ENCODE measurements at regions not wholly inside any gene's neighbourhood (a gene's known extent, or its start where the extent isn't known, plus 50 kb on each side); places are given as distances from the start of the nearest gene placed in this dataset.
"Not testable (repeated sequence)": the region's sequence is repeated elsewhere in the genome, so short reads cannot be mapped to it uniquely, and the experiment has no call there.

DNA sequence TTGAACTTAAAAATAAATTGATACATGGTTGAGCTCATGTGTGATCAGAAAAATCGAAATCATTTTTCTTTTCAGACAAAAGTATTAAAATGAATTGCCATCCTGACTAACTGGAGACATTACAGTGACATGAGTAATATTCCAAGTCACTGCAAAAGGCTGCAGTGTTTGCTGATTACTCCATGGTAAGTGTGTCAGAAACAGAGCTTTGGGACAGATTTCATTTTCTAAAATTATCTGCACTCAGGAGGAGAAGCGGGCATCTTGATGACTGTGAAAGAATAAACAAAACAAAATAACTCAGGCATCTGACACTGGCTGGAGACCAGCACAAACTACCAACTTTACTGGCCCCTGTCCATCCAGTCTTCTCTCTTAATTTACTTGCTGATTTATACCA lies 312.3 kb upstream of the PIK3C3 start:
- DNase-seq (ENCODE audit: low read depth in 4 of 4, low spot score in 3 of 4), result no peak

DNA sequence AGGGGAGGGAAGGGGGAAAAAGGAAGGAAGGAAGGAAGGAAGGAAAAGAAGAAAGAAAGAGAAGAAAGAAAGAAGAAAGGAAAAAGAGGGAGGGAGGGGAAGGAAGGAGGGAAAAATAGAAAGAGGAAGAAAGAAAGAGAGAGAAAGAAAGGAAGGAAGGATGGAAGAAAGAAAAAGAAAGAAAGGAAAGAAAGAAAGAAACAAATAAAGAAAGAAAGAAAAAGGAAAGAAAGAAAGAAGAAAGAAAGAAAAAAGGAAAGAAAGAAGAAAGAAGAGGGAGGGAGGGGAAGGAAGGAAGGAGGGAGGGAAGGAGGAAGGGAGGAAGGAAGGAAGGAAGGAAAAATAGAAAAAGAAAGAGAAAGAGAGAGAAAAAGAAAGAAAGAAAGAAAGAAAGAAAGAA lies 315.8 kb upstream of the PIK3C3 start:
- no peak for DNase-seq (ENCODE audit: low read depth in 4 of 4, low spot score in 3 of 4)

DNA sequence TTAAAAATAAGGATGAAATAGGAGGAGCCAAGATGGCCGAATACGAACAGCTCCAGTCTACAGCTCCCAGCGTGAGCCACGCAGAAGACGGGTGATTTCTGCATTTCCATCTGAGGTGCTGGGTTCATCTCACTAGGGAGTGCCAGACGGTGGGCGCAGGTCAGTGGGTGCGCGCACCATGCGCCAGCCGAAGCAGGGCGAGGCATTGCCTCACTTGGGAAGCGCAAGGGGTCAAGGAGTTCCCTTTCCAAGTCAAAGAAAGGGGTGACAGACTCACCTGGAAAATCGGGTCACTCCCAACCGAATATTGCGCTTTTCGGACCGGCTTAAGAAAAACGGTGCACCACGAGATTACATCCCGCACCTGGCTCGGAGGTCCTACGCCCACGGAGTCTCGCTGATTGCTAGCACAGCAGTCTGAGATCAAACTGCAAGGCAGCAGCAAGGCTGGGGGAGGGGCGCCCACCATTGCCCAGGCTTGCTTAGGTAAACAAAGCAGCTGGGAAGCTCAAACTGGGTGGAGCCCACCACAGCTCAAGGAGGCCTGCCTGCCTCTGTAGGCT lies 323.2 kb upstream of the PIK3C3 start:
- not testable (repeated sequence) for DNase-seq (ENCODE audit: low read depth in 4 of 4, low spot score in 3 of 4)

DNA sequence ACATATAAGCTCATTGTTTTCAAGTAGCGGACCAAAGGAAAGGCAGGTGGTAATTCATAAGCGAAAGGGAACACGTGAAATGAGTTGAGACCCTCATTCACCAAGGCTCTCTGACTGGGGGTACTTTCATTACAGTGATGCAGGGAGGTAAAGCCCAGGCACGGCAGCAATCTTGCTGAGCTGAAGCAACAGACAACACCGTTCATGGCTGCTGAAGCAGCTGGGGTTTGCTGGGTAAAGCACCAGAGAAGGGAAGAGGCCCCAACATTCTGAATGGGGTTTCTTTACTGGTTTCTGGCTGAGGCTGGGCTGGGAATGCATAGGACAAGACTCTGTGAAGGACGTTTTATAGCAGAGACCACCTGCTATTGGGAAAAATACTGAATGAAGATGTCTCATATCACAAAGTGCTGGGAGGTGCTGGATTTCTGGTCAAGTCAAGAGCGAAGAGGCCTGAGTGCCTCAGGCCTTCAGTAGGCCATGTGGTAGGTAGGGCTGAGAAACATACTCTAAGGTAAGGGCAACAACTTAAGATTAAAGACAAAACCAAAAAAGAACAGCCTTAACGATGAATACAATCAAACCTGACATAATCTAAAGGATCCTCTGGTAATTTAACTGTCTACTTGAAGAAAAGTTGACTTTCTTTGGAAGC lies 324.7 kb upstream of the PIK3C3 start:
- no peak for DNase-seq (ENCODE audit: low read depth in 4 of 4, low spot score in 3 of 4)

DNA sequence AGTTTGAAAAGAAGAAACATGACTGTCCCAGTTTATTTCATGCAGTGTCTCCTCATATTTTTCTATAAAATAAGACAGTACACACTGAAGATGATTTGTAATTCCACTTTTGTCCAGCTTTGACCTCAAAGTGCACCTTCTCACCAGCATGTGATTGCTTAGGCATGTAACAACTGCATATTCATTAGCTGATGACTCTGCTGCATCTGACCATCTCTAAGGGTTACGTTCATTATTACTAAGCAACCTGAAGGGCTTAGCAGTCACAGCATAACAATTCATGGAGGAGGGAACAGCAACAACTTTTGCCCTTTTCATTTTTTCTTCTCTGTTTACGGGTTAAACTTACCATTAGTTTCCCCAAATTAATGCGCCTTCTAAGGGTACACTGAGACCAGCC lies 330.6 kb upstream of the PIK3C3 start:
- no peak for DNase-seq (ENCODE audit: low read depth in 4 of 4, low spot score in 3 of 4)

DNA sequence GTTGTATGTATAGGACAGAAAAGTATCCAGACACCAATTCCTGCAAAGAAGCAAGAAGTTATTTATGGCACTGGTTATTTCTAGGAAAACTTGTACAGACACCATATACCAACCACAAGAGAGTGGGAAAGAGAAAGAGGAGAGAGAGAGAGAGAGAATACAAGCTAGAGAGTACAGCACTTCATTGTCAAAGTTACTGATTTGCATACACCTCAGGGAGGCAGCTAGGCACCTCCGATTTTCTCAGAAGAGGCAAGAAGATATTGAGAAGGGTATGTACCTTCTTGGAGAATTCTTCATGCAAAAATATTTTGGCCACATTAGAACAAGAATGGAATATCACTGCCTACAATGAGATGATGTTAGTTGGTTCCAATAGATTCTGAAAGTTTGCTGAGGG lies 333.9 kb upstream of the PIK3C3 start:
- DNase-seq (ENCODE audit: low read depth in 4 of 4, low spot score in 3 of 4), result no peak

DNA sequence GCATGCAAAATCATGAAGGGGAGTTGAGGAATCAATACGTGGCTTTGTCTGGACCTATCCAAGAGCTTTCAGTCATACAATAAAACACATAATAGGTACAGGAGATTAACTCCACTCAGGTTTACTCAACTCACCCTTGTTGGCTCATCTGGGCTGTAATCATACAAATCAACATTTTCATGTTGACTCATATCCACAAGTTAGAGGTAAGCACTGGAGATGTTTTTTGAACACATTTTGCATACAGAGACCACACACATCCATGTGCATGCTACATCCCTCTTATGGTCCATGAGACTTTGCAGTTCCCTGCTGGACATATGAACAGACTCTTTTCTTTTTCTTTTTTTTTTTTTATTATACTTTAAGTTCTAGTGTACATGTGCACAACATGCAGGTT lies 336.9 kb upstream of the PIK3C3 start:
- DNase-seq (ENCODE audit: low read depth in 4 of 4, low spot score in 3 of 4), result no peak

DNA sequence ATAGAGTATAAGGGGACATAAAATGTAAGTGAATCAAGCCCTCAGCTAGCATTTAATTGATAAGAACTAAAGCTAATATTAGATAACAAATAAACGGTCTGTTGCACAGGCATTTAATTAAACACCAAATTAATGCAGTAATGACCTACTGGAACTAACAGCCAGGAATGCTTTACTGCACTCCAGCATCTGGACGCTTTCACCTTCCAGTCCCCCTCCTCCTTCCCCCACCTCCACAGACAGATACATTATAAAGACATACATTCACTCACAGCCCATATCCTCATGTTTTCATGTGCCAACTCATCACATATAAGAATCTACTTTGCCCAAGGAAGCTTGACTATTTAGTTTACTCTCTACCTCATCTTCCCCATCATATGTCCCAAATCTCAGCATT lies 337.4 kb upstream of the PIK3C3 start:
- no peak for DNase-seq (ENCODE audit: low read depth in 4 of 4, low spot score in 3 of 4)

DNA sequence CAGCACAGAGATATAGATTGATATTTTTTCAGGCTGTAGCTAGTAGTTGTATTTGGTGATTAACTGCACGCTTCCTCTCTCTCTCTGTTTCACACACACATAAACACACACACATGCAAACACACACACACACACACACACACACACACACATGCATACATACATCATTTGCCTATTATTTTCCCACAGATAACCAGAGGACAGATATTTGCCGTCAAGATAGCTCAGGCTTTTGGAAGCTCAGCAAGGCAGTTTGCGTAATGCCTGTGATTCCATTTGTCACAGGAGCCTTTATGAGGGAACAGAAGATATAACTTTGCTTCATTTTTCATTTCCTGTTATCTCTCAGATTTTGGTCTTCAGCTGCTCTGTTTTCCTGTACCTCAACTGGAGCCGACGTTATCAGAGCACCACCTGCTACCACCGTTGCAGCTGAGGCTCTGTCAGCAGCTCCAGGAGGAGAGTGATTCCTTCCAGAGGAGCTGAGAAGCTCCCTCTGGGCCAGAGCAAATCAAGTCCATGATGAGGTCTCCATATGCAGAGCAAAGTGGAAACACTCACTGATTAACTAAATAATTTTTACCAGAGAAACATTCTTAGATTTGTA lies 341.9 kb upstream of the PIK3C3 start:
- DNase-seq (ENCODE audit: low read depth in 4 of 4, low spot score in 3 of 4), result no peak

DNA sequence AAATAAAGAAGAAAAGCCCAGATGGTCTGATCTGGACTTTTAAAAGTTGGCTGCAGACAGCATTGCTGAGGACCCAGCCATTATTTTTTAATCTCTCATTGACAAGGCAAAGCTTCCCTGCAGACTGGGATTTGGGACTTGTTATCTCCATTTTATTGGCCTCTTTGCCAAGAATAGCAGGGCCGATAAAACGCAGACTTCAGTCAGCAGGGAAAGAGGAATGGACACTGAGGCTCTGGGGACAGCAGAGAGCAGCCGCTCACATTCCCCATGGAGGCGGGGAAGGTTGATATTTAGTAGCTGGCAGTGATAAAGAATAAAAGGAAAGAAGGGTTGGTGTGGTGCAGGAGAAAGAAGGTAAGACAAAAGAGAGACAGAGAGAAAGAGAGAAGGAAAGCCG lies 350.1 kb upstream of the PIK3C3 start:
- no peak for DNase-seq (ENCODE audit: low read depth in 4 of 4, low spot score in 3 of 4)

DNA sequence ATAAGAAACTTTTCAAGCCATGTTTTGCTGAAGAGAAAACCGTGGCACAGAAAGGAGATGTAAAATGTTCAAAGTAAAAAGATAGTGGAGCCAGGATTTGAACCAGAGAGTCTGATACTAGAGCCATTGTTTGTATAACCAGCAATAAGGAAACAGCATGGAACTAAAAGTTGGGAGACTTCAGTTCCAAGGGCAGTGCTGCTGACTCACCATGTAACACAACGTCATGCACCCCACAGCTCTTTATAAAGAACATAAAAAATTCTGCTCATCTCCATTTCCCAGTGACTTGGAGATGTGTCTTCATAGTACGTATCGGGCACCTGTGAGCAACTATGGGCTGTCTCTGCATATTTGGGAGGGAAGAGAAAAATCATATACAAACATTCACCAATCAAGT lies 353.0 kb upstream of the PIK3C3 start:
- DNase-seq (ENCODE audit: low read depth in 4 of 4, low spot score in 3 of 4), result no peak

DNA sequence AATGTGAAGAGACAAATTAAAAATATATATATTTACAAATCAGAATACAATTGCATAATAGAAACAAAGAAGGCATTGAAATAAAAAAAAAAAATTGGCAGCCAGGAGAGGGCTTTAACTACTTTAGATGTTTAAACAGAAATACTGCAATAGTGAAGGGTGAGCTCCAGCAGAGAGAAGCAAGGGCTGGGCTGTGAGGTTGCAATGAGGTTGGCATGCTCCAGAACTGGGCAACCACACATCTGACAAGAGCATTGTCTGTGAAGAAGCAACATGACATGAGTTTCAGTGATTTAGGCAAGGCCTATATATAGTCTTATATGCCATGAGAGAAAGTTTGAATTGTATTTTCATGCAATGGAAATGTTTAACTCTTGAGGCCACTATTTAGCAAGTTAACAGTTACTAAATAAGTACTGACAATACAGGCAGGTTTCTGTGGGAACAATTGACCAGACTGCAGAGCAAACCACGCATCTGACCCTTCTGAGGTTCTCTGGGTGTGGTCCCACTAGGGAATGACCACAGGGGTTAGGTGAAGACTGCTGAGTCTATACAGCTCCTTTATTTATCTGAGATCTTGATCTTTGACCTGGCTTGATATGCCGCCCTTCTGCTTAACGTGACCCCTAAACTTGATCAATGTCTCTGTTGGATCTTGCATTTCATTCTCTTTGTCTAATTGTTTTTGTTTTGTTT lies 354.2 kb upstream of the PIK3C3 start:
- DNase-seq (ENCODE audit: low read depth in 4 of 4, low spot score in 3 of 4), result no peak

DNA sequence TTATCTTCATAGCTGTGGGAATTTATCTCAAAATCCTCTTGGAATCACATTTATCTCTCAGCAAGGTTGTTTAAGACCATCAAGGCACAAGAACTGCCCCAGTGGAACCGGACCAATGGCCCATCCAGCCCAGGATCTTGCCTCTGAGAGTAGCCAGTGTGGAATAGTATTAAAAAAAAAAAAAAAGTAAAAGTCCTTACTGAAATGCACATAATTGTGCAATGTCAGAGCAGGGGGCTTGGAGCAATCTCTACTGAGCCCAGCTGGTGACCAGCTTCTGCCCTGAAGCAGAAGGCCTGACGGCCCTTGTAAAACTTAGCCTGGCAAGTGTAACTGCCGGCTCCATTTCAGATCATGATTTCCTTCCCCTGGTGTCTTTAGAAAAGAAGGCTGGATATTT lies 355.6 kb upstream of the PIK3C3 start:
- DNase-seq (ENCODE audit: low read depth in 4 of 4, low spot score in 3 of 4), result no peak

DNA sequence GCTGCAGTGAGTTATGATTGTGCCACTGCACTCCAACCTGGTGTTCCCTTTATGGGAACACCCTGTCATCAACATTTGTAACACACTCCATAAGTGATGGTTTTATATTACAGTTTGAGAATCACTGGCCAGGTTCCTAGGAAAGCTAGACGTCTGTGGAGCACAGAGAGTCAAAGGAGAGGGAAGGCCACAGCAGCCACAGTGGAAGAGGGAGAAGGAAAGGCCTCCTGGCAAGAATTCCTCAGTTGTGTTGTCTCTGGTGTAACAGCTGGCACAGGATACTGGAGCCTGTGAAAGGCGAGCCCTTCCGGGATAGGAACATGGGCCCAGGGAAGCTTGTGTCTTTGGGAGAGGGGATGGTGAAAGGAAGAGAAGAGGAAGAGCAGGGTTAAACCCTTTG lies 360.5 kb upstream of the PIK3C3 start:
- no peak for DNase-seq (ENCODE audit: low read depth in 4 of 4, low spot score in 3 of 4)

DNA sequence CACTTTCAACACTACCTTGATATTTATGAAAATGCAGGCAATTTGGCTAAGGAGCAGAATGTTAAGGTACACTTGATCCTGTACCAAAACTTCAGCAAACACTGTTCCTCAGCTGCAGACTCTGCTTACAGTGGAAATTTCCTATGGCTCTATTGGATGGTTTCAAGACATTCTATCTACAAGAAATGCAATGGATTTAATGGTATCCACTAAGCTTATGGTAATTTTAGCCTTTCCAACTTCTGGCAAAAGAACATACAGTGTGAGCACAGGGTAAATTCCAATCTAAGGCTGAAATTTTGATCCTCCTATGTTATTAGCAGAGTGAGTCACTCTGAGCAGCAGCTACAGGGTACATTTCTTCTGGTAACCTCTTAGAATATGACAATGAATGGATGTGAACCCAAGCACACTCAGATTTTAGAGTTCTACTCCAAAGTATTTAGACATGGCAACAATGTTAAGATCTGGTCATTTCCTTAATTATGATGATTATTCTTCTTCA lies 361.8 kb upstream of the PIK3C3 start:
- no peak for DNase-seq (ENCODE audit: low read depth in 4 of 4, low spot score in 3 of 4)

DNA sequence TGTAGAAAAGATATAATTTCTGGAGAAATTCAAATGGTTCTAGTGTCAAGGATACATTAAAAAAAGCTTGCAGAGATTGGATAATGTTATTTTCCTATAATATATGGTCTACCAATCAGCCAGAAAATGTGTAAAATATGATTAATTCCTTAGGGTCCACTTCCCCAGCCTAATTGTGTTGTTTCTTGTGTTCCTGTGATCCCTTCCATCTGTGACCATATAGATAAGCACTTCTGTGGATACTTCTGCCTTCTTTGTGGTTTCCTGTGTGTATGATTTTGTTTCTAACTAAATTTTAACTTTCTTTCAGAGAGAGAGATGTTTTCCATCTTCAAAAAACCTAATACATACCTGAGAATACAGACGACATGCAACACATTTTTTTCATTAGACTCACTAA lies 367.1 kb upstream of the PIK3C3 start:
- no peak for DNase-seq (ENCODE audit: low read depth in 4 of 4, low spot score in 3 of 4)

DNA sequence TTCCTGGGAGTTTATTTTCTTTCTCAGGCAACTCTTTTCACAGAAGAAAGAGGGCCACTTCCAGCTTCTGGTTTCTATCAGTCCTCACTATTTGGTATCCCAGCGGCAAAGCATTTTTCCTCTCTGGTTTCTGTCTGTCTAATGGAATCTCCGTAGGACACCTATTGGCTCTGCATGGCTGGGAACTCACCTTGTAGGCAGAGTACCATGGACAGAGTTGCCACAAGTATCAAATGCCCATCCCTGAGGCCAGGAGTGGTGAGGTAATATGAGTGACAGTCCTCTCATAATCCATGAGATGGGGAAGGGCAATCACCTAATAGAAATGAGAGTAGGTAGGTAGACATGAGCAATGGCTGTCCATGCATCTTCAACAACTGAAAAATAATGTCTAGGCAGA lies 369.5 kb upstream of the PIK3C3 start:
- DNase-seq (ENCODE audit: low read depth in 4 of 4, low spot score in 3 of 4), result no peak

DNA sequence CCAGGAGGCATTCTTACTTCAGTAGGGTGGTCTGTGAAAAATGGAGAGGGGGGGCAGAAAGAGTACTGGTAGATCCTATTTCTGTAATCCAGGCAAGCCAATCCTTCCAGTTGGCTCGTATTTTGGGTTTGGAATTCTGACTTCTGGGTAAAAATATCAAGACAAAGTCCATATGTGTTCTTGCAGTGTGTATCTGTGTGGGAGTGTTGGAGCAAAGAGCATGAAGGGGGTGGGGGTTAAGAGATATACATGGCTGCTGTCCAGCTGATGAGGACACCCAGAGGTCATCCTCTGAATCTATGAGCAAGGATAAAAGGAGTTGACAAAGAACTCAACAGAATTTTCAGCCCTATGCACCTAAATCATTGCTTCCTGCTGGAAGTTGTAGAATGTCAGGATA lies 375.8 kb upstream of the PIK3C3 start:
- no peak for DNase-seq (ENCODE audit: low read depth in 4 of 4, low spot score in 3 of 4)

DNA sequence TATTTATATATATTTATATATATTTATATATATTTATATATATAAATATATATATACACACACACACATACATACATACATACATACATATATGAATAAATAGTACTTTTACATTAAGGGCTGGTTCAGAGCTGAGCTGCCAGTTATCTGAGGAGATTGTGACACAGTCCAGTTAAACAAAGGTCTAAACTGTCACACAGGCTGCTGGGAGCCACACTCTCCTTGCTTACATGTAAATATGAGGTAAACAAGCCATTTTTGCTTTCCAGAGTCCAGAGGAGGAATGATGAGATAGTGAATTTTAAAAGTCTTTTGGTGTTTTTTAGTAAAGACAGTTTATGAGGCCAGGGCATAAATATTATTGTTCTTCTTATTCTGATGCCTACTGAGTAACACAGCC lies 377.5 kb upstream of the PIK3C3 start:
- no peak for DNase-seq (ENCODE audit: low read depth in 4 of 4, low spot score in 3 of 4)

DNA sequence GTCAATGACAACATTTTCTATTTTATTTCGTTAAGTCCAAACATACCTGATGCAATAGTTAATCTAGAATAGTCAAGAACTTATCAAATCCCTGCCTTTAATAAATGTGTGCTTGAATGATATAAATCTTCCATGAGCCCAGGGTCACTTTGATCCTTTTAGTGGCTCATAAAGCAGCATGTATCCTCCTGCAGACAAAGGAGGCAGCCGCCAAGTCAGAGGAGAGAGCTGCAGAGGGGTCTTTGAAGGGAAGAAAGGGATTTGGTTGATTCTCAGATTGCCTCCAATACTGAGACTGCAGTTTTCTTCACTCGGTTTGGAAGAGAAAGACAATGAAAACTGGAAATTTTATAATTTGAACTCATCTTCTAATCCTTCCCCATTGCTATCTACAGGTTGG lies 378.4 kb upstream of the PIK3C3 start:
- DNase-seq (ENCODE audit: low read depth in 4 of 4, low spot score in 3 of 4), result no peak

DNA sequence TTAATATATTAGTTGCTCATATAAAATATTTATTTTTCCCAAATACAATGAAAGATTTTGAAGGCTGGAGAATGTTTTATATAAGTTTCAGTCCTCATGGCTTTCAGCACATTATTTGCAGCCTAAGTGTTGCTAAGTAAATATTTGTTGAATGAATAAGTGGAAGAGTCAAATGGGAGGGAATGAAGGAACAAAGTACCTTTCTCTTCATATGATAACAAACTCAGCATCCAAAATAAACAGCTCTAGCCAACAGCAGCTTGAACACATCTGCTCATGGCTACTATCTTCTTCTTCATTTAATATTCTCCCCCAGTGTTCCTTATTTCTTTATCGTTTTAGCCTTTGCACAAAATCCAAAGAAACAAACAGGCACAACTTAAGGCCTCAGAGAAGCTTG lies 385.2 kb upstream of the PIK3C3 start:
- DNase-seq (ENCODE audit: low read depth in 4 of 4, low spot score in 3 of 4), result no peak

DNA sequence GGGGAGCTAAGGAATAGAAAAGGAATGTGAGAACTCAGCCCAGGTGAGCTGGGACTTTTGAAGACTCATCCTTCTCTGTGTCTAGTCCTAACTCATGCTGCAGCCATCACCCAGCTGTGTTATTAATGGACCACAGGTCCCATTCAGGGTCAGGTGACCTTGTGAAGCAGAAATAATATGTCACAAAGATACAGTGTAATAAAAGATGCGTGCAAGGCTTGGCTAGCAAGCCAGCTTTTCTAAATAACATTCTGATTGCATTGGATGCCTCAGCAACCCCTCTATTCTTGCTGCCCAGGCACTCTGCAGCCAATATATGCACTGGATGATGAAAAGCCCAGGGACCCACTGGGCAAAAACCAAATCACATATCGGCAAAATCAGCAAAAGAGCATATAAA lies 393.1 kb upstream of the PIK3C3 start:
- DNase-seq (ENCODE audit: low read depth in 4 of 4, low spot score in 3 of 4), result no peak
